Motor neuron (in vitro differentiated cells): ENCODE measurements at regions not wholly inside any gene's neighbourhood (a gene's known extent, or its start where the extent isn't known, plus 50 kb on each side); places are given as distances from the start of the nearest gene placed in this dataset.
A peak's percentile ranks its signal among the peaks of the same experiment; 100 is the strongest.
"Not testable (repeated sequence)": the region's sequence is repeated elsewhere in the genome, so short reads cannot be mapped to it uniquely, and the experiment has no call there.

ENCODE experiments used
- ATAC-seq, 8 experiments: fragments of 200-7000 bp; cut with Tn5 transposase; replicated peaks in 6 of 8; 2 replicates each; pipeline ENCODE4 v1.8.0; 2021; ENCODE audit warnings: mild to moderate bottlenecking in 8 of 8, moderate library complexity in 8 of 8
- H3K27ac ChIP-seq, 2 donors: fragments of 250-450 bp; sonication (Bioruptor Pico); 2 replicates each; pipeline ENCODE4 v1.9.0; 2021; ENCODE audit warnings: antibody characterized with exemption in 2 of 2, mild to moderate bottlenecking in 2 of 2, moderate library complexity in 1 of 2
- H3K4me1 ChIP-seq, 2 donors: fragments of 250-450 bp; sonication (Bioruptor Pico); replicated peaks in 1 of 2; 2 replicates each; pipeline ENCODE4 v1.6.1; 2021; ENCODE audit warnings: antibody characterized with exemption in 2 of 2, mild to moderate bottlenecking in 2 of 2, moderate library complexity in 1 of 2
- H3K4me3 ChIP-seq, 5 donors: fragments of 250-450 bp; sonication (Bioruptor Pico); 2 replicates each; pipeline ENCODE4 v1.9.0; 2021; ENCODE audit warnings: antibody characterized with exemption in 5 of 5, mild to moderate bottlenecking in 5 of 5, moderate library complexity in 4 of 5
- WGBS, 10 experiments: fragments of 450-650 bp; shearing (Covaris generic); methylation state at CpG; one replicate each; pipeline ENCODE4 v1.0.0; 2022; 5-methylcytosine and 5-hydroxymethylcytosine counted together
- in situ Hi-C, 9 experiments: fragments of 400-800 bp; cut with MboI; loops; one replicate each; pipeline ENCODE4 v1.15.0; 2021; ENCODE audit warnings: low sequenced_read_pairs in 9 of 9, low pct_unique_long_range_greater_than_20kb in 2 of 9; ENCODE audit not compliant: unreplicated experiment in 9 of 9

DNA sequence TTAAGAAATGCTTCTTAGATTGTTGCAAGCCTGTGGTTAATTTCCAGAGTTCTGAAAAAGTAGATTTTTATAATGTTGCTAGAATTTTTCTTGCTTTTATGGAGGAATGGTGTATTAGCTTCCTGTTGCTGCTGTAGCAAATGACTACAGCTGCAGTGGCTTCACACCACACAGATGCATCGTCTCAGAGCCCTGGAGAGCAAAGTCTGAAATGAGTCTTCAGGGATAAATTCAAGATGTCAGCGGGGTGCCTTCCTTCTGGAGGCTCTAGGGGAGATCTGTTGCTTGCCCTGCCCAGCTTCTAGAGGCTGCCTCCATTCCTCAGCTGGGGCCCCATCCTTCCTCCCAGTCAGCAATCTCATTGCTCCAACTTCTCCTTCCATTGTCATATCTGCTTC is 187.8 kb downstream of the ZNF516 start:
- H3K4me3 ChIP-seq = no peak overlapping the region
- H3K4me1 ChIP-seq = no peaks in the 10 kb centered on the region
- WGBS, 10 experiments = 0 to 100% (median 62%) methylated on average over 1 to 2 of the region's 2 CpGs; no CpG with 5 or more reads in 4 of the 10 experiments
- ATAC-seq = no peak
- in situ Hi-C loops = no loop called here
- H3K27ac ChIP-seq = no peak overlapping the region

DNA sequence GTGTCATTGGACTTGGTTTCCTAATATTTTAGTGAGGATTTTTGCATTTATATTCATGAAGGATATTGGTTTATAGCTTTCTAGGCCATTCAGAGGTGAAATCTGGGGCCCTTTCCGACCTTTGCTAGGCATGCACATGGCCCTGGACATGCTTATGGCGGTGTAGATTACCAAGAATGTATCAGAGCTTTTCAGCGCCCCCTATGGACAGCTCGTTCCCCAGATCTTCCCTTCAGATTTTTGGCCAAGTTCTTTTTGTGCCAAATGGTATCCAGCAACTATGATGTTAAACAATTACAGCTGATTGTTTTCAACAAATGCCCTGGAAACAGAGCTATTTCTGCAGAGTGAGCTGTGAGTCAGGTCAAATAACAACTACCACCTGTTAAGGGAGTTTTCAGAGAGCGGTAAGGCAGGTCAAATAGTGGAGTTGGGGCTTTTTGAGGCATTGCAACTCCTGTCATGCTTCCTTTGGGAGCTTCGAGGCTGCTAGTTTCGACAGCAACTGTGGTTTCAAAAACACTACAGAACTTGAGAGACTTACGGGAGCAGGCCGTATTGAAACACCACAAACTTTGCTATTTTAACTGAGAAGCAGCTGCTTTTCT is 188.3 kb downstream of the ZNF516 start:
- Histone ChIP-seq H3K4me1 (no peaks in the 10 kb centered on the region), H3K4me3 (no peak overlapping the region), H3K27ac (no peak overlapping the region)
- WGBS, 10 experiments = 0 to 100% (median 75%) methylated on average over 1 to 8 of the region's 9 CpGs
- in situ Hi-C loops = no loop called here
- no peak for ATAC-seq

DNA sequence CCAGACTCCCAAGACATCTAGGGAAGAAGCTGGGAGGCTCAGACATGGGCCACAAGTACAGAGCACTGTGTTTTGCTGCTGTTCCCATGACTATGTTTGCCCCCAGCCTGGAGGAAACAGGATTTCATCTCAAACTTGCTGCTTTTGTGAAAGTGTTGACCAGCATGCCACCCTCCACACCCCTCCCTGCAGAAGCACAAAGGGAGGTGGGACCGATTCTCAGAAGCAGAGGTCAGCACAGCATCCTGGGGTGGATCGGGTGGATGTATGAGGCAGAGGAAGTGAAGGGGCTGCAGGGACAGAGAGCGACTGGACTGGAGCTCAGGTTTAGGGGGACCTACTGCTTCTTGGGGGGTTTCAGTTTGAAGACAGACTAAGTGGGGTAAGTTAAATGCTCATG is 209.2 kb downstream of the ZNF516 start:
- Histone ChIP-seq H3K4me3 (no peak overlapping the region), H3K4me1 (no peaks in the 10 kb centered on the region), H3K27ac (no peak overlapping the region)
- in situ Hi-C loops = no loop called here
- ATAC-seq = peak in 1 of 8 experiments; percentile 32
- WGBS, 10 experiments = 0 to 92% (median 53%) methylated on average over 1 to 3 of the region's 3 CpGs; no CpG with 5 or more reads in 1 of the 10 experiments

DNA sequence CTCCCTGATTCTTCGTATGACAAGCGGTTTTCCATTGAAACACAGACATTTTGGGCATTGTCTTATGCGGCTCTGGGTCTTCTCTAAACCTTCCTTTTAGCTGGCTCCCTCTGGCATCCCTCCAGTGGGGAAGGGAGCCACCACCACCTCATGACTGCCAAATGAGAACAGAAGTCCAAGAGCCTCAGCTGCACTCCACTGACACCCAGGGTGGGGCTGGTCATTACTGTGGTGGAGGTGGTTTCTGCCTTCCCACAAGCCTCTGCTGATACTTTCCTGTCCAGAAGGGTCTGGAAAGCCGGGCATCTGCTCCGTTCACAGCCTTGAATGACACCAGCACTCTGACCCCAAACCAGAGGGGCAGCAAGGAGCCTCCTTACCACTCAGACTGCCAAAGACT is 213.5 kb downstream of the ZNF516 start:
- H3K4me1 ChIP-seq = no peaks in the 10 kb centered on the region
- no peak overlapping the region for H3K4me3 ChIP-seq
- in situ Hi-C loops = no loop called here
- no peak for ATAC-seq
- WGBS, 10 experiments = 7 to 75% (median 61%) methylated on average over 2 to 3 of the region's 5 CpGs; no CpG with 5 or more reads in 1 of the 10 experiments
- no peak overlapping the region for H3K27ac ChIP-seq

DNA sequence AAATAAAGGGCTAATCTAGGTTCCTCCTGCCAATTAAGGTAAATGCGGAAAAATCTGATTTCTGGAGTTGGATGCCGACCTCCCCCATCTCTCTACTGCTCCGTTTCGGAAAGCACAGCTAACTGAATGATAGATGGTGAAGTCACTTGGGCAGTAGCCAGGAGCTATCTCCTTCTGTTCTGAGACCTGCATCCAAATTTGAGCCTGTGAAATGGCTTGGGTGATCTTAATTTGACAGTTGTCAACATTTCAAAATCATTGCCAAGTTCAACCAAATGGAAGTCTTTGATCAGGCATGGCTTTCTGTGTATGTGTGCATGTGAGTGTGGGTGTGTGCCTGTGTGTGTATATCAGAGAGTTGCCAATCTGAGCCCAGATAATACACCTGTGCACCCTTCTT is 217.2 kb downstream of the ZNF516 start:
- in situ Hi-C loops = no loop called here
- peaks cover 7 to 26% of the 10 kb centered on the region in 2 donors for H3K4me1 ChIP-seq
- ATAC-seq = no peak
- H3K27ac ChIP-seq = no peak overlapping the region
- 44 to 100% (median 80%) methylated on average over 1 to 4 of the region's 4 CpGs; no CpG with 5 or more reads in 5 of the 10 experiments for WGBS, 10 experiments
- H3K4me3 ChIP-seq = no peak overlapping the region

DNA sequence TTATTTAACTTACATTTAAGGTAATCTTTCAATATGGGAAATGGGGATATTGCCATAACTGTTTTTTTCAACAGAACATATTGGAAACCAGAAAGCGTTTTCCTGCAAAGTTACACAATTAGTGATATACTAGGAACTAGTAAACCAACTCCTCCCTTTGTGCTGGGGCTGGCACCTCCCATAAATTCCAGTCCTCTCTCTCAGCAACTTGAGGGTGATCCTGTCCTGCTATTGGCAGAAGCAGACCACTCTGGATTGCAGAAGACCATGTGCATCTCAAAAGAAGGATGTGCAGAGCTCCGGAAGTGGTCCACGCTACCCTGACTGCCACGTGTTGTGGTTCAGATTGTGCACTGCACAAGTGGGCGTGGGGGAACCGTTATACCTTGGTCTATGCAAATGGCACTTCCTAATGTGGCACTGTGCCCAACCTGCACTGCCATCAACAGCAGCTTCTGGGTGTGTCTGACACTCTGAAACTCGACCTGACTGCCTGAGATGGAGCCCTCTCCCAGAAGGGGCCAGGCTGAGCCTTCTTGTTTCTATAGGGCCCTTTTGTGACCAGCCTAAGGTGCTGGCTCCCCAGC is 219.2 kb downstream of the ZNF516 start:
- WGBS, 10 experiments = 0 to 100% (median 59%) methylated on average over 1 to 7 of the region's 7 CpGs; no CpG with 5 or more reads in 4 of the 10 experiments
- in situ Hi-C loops = no loop called here
- ATAC-seq = peak in 3 of 8 experiments; percentile 23 to 74 (median 40)
- Histone ChIP-seq H3K4me3 (no peak overlapping the region), H3K4me1 (peaks cover 7 to 26% of the 10 kb centered on the region in 2 donors), H3K27ac (no peak overlapping the region)

DNA sequence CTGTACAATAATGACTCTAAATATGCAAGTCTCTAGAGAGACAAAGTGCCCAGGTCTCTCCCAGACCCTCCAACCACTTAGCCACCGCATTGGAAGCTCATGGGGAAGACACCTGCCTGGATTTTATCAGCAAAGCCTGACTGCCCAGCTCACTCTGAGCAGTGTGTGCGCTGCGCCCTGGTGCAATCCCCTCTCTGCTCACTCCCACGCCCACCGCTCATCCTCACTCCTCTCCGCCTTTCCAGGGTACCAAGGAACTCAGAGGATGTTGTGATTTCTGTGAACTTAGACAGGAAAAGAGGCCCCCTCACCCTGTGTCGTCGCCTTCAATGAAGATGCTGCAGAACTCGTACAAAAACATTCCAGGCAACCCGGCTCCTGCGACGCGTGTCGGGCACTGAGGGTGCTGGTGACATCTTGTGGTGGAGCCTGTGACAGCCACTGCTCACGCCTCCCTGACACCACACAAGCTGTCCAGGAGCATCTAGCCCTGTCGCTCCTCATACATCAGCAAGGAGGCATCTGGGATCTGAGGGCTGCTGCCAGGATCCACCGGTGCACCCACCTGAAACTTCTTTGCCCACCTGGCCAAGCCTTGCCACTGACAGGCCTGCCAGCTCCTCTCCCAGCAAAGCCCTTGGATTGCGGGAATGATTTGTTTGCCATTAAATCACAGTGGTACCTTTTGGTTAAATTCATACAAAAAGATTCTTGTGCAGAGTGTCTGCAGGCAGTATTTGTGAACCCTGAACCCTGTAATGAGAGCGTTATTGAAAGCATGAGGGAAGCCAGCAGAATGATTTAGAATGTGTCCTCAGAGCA is 220.4 kb downstream of the ZNF516 start:
- in situ Hi-C loops = loop anchor here in 2 of 9 experiments (25.0 kb wide), 2 partner anchors 1062 to 1637 kb away; partner anchors contain the start of genes PTGR3 (in 1 of the 2) and TSHZ1 (in 1 of the 2)
- Histone ChIP-seq H3K4me1 (peaks cover 7 to 26% of the 10 kb centered on the region in 2 donors), H3K4me3 (no peak overlapping the region), H3K27ac (peak overlapping the region in 1 of 2 donors; percentile 41)
- ATAC-seq = peak; percentile 57 to 100 (median 99)
- WGBS, 10 experiments = 0 to 57% (median 36%) methylated on average over 2 to 12 of the region's 19 CpGs; no CpG with 5 or more reads in 2 of the 10 experiments

DNA sequence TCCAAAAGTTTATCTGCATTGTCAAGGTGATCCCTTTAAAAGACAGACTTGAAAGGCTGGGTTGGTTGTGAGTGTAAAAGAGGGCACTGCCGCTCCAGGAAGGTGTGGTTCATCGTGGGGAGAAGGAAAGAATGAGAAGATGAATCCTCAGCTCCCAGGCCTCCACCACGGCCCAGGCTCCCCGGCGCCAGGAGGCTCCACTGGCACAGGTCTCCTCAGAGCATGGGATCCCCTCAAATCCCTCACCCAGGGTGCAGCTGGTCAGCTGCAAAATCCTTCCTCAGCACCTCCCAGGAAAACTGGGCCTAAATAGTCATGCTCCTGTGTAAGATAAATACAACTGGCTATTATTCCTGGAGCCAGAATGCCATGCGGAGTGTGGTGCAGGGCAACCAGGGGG is 221.1 kb downstream of the ZNF516 start:
- peaks cover 7 to 26% of the 10 kb centered on the region in 2 donors for H3K4me1 ChIP-seq
- H3K27ac ChIP-seq = peak overlapping the region in 1 of 2 donors; percentile 0
- in situ Hi-C loops = loop anchor here in 2 of 9 experiments (25.0 kb wide), 2 partner anchors 1062 to 1637 kb away; partner anchors contain the start of genes PTGR3 (in 1 of the 2) and TSHZ1 (in 1 of the 2)
- ATAC-seq = no peak
- WGBS, 10 experiments = 18 to 100% (median 83%) methylated on average over 2 to 4 of the region's 6 CpGs; no CpG with 5 or more reads in 5 of the 10 experiments
- no peak overlapping the region for H3K4me3 ChIP-seq

DNA sequence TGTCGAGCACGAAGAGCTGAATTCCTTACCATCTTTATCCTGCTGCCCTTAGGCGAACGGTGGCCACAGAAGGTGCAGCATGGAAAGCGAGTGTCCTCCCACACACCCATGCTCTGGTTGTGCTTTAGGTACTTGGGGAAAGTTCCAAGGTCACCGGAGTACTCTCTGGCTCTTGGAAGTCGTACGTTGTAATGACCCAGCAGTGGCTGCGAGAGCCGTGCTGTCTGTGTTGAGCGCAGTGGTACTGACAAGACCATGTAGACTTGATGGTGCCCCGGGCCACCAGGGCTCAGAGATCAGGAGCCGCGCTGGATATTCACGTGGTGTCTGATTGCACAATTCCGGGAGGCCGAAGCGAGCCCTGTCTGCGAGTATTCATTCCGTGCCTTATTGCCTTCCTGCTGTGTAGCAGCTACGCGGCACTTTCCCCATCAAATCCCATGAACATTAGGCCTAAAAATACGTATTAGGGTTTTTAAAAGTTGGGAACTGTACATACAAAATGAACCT is 222.0 kb downstream of the ZNF516 start:
- H3K27ac ChIP-seq = no peak overlapping the region
- WGBS, 10 experiments = 86 to 100% (median 94%) methylated on average over 1 to 16 of the region's 23 CpGs
- H3K4me3 ChIP-seq = no peak overlapping the region
- in situ Hi-C loops = loop anchor here in 2 of 9 experiments (25.0 kb wide), 2 partner anchors 1061 to 1636 kb away; partner anchors contain the start of genes PTGR3 (in 1 of the 2) and TSHZ1 (in 1 of the 2)
- ATAC-seq = no peak
- H3K4me1 ChIP-seq = peaks cover 7 to 26% of the 10 kb centered on the region in 2 donors

DNA sequence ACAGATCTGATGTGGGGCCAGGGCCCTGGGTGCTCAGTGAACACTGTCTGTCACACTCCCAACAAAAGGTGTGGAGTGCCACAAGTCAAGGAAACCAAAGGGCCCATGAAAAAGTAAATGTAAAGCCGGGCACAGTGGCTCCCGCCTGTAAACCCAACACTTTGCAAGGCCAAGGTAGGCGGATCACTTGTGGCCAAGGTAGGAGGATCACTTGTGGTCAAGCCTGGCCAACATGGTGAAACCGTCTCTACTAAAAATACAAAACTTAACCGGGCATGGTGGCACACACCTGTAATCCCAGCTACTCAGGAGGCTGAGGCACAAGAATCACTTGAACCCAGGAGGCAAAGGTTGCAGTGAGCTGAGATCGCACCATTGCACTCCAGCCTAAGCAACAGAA is 227.6 kb downstream of the ZNF516 start:
- WGBS, 10 experiments = 84 to 100% (median 100%) methylated on average over 1 to 6 of the region's 6 CpGs; no CpG with 5 or more reads in 3 of the 10 experiments
- in situ Hi-C loops = loop anchor here in 2 of 9 experiments (25.0 kb wide), 2 partner anchors 1055 to 1630 kb away; partner anchors contain the start of genes PTGR3 (in 1 of the 2) and TSHZ1 (in 1 of the 2)
- peaks cover 32 to 35% of the 10 kb centered on the region in 2 donors for H3K4me1 ChIP-seq

DNA sequence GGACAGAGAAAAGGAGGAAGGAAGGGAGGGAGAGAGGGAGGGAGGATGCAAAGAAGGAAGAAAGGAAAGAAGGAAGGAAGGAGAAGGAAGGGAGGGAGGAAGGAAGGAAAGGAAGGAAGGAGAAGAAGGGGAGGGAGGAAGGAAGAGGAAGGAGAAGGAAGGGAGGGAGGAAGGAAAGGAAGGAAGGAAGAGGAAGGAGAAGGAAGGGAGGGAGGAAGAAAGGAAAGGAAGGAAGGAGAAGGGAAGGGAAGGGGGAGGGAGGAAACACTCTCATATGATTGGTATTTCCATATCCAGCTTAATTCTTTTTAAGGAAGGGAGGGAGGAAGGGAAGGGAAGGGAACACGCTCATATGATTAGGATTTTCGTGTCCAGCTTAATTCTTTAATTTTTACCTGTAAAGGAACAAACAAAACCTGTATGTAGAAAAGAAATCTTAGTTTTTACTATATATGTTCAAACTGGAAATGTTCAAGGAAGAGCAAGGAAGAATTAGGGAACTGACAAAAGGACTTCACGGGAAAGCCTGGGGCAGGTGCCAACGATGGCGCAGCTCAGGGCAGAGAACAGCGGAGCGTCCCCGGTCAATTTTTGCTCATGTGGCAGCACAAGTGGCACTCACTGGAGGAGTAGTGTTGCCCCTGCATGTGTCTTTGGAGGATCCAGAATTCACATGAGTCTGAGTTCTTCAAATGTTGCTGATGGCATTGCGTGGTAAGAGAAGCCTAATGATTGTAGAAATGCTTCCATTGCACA is 228.6 kb downstream of the ZNF516 start:
- WGBS, 10 experiments = 56 to 100% (median 96%) methylated on average over 1 to 9 of the region's 9 CpGs; no CpG with 5 or more reads in 1 of the 10 experiments
- peaks cover 42 to 45% of the 10 kb centered on the region in 2 donors for H3K4me1 ChIP-seq
- no peak for ATAC-seq

More for the DNA sequence above, 227.6 kb downstream of the ZNF516 start:
- H3K4me3 ChIP-seq, H3K27ac ChIP-seq, ATAC-seq: not testable (repeated sequence)

More for the DNA sequence above, 228.6 kb downstream of the ZNF516 start:
- H3K27ac ChIP-seq = no peak overlapping the region
- in situ Hi-C loops = loop anchor here in 2 of 9 experiments (25.0 kb wide), 2 partner anchors 1054 to 1629 kb away; partner anchors contain the start of genes PTGR3 (in 1 of the 2) and TSHZ1 (in 1 of the 2)
- no peak overlapping the region for H3K4me3 ChIP-seq
